Stomach smooth muscle (tissue), 2 donors: ENCODE measurements at regions not wholly inside any gene's neighbourhood (a gene's known extent, or its start where the extent isn't known, plus 50 kb on each side); places are given as distances from the start of the nearest gene placed in this dataset.

Experiments
- H3K27ac ChIP-seq: one replicate; pipeline ENCODE4 v1.7.0; 2013; ENCODE audit warnings: mild to moderate bottlenecking, low read length, inconsistent platforms
- H3K27me3 ChIP-seq, 2 donors: one replicate each; pipeline ENCODE4 v1.7.0; 2013; ENCODE audit warnings: low read length in 2 of 2; ENCODE audit not compliant: insufficient read depth in 2 of 2, control insufficient read depth in 1 of 2
- H3K36me3 ChIP-seq, 2 donors: one replicate each; pipeline ENCODE4 v1.7.0; 2013; ENCODE audit warnings: low read length in 2 of 2; ENCODE audit not compliant: control insufficient read depth in 2 of 2, insufficient read depth in 2 of 2
- H3K4me1 ChIP-seq: one replicate; pipeline ENCODE4 v1.7.0; 2013; ENCODE audit warnings: low read length; ENCODE audit not compliant: control insufficient read depth, insufficient read depth
- H3K4me3 ChIP-seq, 2 donors: one replicate each; pipeline ENCODE4 v1.7.0; 2013; ENCODE audit warnings: low read length in 2 of 2
- H3K9ac ChIP-seq, 2 donors: one replicate each; pipeline ENCODE4 v1.7.0; 2013; ENCODE audit warnings: low read length in 2 of 2, mild to moderate bottlenecking in 1 of 2
- H3K9me3 ChIP-seq, 2 donors: one replicate each; pipeline ENCODE4 v1.7.0; 2013; ENCODE audit warnings: low read length in 2 of 2; ENCODE audit not compliant: control insufficient read depth in 2 of 2
- donor health status: healthy.
- donor health status: Pancreatic carcinoma.

DNA sequence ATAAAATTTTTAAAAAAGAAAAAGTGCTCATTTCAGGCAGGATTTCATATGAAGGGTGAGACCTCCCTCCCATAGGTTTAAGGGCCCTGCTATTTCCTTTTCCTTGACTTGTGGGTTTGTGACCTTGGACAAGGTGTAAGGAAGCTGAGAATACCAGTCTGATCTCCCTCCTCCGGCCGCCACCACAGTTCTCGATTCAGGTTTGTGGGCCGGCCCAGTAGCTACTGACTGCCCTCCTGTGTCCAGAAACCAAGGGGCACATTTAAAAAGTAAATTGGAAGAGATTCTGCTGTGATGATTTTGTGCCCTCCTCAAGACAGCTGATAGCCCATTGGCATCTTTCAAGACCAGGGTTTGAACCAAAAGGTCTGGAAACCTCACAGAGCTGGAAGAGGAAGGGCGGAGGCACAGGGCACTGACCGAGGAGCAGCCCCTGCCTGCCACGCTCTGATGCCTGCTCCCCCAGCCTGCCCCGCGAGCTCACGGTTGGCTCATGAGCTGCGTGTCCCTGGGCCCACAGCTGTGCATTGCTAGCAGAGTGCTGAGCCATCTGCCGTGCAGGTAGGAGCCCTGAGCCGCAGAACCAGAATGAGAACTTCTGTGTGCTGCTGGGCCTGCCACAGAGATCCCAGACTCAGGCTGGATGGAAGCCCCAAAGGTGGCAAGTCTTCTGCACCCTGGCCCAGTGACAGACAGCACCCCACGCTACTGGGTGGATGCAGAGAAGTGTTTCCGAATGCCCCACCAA, 348.7 kb downstream of the NPHP4 start:
- no peak overlapping the region for H3K27ac ChIP-seq
- peaks cover 3 to 4% of the 10 kb centered on the region in 2 donors for H3K27me3 ChIP-seq
- H3K4me1 ChIP-seq = no peaks in the 10 kb centered on the region
- H3K9ac ChIP-seq = no peak overlapping the region
- H3K36me3 ChIP-seq = no peaks in the 10 kb centered on the region
- no peak overlapping the region for H3K4me3 ChIP-seq
- H3K9me3 ChIP-seq = peaks cover 0 to 7% of the 10 kb centered on the region in 2 donors

DNA sequence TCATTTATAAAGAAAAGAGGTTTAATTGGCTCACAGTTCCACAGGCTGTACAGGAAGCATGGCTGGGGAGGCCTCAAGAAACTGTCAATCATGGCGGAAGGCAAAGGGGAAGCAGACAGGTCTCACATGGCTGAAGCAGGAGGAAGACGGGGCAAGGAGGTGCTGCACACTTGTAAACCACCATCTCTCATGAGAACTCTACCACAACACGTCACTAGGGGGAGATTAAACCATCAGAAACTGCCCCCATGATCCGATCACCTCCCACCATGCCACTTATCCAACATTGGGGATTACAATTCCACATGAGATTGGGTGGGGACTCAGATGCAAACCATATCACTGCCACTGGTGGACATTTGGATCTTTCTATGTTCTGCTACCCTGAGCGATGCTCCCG, 351.4 kb downstream of the NPHP4 start:
- Histone ChIP-seq H3K4me1 (no peaks in the 10 kb centered on the region), H3K27ac (no peak overlapping the region), H3K36me3 (no peaks in the 10 kb centered on the region), H3K4me3 (no peak overlapping the region), H3K9ac (no peak overlapping the region), H3K27me3 (peaks cover 3 to 4% of the 10 kb centered on the region in 2 donors), H3K9me3 (peaks cover 0 to 5% of the 10 kb centered on the region in 2 donors)

DNA sequence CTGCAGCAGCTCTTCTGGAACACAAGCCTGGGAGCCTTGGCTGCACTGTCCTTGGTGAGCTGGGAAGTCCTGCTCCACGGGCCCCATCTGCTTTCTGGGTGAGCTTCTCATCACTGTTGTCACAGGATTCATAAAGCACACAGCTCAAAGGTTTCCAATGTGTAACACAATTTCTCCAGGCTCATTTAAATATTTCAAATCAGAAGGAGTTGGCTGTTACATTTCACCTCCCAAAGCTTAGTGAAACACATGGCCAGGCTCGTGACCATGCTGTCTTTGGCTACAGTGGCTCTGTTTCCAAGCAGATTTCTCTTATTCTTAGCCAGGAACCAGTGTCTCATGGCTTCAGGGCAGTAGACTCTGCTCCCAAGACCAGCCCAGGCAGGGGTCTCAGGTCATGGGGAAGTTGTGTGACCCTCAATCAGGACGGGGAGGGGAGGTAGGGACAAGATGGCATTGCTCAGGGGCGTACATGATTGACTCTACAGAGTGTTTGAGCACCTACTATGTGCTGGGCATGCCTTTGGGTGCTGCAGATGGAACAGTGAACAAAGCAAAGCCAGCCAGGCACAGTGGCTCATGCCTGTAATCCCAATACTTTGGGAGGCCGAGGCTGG, 353.0 kb downstream of the NPHP4 start:
- Histone ChIP-seq H3K27ac (no peak overlapping the region), H3K4me3 (no peak overlapping the region), H3K9ac (no peak overlapping the region), H3K36me3 (no peaks in the 10 kb centered on the region), H3K4me1 (no peaks in the 10 kb centered on the region), H3K27me3 (peaks cover 2 to 3% of the 10 kb centered on the region in 2 donors), H3K9me3 (peaks cover 0 to 3% of the 10 kb centered on the region in 2 donors)

DNA sequence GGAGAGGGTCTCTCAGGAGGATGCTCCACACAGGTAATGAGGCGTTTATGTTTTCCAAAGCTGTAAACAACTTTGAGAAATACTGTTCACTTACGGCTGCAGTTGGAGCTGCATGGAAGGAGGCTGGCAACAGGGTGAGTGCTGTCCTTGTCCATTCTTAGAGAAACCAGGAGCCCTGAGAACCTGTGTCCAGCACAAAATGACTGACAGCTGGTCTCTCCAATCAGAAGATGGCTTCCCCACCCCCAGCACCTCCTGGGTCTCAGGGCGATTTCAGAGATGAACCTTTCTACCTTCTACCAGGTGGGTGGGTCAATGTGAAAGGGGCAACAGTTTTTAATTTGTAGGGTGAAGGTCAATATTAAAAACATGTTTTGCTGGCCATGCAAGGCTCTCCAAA, 353.6 kb downstream of the NPHP4 start:
- H3K9me3 ChIP-seq = peaks cover 0 to 3% of the 10 kb centered on the region in 2 donors
- no peak overlapping the region for H3K4me3 ChIP-seq
- H3K27me3 ChIP-seq = peaks cover 2 to 3% of the 10 kb centered on the region in 2 donors
- no peak overlapping the region for H3K9ac ChIP-seq
- no peaks in the 10 kb centered on the region for H3K4me1 ChIP-seq
- H3K36me3 ChIP-seq = no peaks in the 10 kb centered on the region
- no peak overlapping the region for H3K27ac ChIP-seq

DNA sequence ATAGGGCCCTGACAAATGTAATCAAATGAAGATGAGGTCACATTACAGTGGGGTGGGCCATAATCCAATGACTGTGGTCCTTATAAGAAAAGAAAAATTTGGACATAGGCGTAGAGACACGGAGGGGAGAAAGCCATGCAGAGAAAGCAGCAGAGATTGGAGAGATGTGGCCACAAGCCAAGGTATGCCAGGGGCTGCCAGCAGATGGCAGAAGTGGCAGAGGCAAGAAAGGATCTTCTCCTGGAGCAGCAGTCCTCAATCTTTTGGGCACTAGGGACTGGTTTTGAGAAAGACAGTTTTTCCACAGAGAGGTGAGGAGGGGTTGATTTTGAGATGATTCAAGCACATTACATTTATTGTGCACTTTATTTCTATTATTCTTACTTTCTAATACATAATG, 355.1 kb downstream of the NPHP4 start:
- Histone ChIP-seq H3K4me3 (no peak overlapping the region), H3K9ac (no peak overlapping the region), H3K27ac (no peak overlapping the region), H3K27me3 (peaks cover 2 to 3% of the 10 kb centered on the region in 2 donors), H3K36me3 (no peaks in the 10 kb centered on the region), H3K4me1 (no peaks in the 10 kb centered on the region), H3K9me3 (peaks cover 0 to 3% of the 10 kb centered on the region in 2 donors)

DNA sequence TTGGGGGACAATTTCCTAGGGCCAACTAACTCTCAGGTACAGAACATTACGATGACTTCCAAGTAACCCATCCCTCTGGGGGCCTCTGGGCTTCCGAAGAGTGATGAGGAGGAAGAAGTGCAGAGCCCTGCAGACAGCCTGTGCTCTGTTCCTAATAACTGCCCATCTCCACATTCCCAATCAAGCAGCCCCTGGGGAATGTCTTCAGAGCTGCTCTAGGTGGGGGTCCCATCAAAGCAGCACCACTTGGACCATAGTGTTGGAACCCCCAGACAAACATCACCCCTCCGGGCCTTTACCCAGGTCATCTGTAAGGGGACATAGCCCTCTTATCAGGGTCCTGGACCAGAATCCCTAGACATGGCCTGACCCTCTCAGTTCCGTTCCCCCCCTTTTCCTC, 357.3 kb downstream of the NPHP4 start:
- H3K27ac ChIP-seq = no peak overlapping the region
- no peaks in the 10 kb centered on the region for H3K27me3 ChIP-seq
- peaks cover 0 to 3% of the 10 kb centered on the region in 2 donors for H3K9me3 ChIP-seq
- no peak overlapping the region for H3K9ac ChIP-seq
- no peaks in the 10 kb centered on the region for H3K4me1 ChIP-seq
- H3K4me3 ChIP-seq = no peak overlapping the region
- no peaks in the 10 kb centered on the region for H3K36me3 ChIP-seq

DNA sequence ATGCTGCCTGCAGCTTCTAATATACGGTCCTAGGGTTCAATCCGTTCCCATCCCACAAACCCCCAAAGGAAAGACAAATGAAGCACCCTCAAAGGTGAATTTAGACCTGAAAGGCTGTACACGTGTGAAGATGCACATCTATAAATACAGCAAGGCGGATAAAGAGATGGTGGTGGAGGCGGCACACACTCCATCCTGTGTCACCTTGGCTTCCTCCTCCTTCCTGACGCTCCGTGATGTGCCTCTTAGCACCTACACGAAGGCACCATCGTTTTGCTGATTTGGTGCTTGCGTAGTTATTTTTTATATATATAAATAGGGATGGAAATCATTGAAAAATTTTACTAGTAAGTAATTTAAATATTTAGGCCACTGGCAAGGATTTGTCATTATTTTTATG, 359.4 kb downstream of the NPHP4 start:
- Histone ChIP-seq H3K4me1 (no peaks in the 10 kb centered on the region), H3K27ac (no peak overlapping the region), H3K27me3 (no peaks in the 10 kb centered on the region), H3K36me3 (no peaks in the 10 kb centered on the region), H3K4me3 (no peak overlapping the region), H3K9me3 (peaks cover 0 to 3% of the 10 kb centered on the region in 2 donors), H3K9ac (no peak overlapping the region)

DNA sequence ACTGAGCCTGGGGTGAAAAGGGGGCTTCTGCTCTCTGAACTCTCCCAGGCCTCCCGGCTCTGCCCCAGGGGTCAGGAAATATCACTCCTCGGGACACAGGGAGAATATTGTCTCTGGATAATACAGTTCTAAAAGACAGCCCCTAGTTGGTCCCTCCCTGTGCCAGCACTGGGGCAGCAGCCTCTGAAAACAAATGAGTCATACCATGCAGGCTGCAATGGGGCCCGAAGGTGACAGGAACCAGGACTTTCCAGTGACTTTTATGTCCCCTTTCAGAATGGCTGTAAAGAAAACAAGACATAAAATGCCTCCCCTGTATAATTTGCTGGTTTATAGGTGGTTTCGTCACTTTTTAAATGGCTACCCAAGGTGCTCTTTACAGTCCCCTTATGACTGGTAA, 360.0 kb downstream of the NPHP4 start:
- H3K4me1 ChIP-seq = no peaks in the 10 kb centered on the region
- H3K27me3 ChIP-seq = no peaks in the 10 kb centered on the region
- no peak overlapping the region for H3K9ac ChIP-seq
- H3K4me3 ChIP-seq = no peak overlapping the region
- no peaks in the 10 kb centered on the region for H3K36me3 ChIP-seq
- H3K27ac ChIP-seq = no peak overlapping the region
- H3K9me3 ChIP-seq = peaks cover 0 to 3% of the 10 kb centered on the region in 2 donors

DNA sequence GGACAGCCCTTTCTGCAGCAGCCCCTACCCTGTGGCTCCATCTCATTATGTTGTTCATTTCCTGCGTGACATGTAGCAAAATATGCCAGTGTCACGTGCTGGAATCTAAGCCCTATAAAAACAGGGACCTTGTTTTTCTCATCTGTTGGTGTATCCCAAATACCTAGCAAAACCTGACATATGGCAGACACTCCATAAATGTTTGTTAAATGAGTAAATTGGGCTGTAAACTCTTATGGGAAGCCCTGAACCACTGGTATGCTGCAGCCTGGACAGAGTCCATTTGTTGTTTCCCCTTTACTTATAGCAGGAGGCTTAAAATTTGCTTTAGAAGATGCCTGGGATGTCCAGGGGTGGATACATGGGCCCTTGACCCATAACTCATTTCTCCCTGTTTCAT, 363.8 kb downstream of the NPHP4 start:
- Histone ChIP-seq H3K4me3 (no peak overlapping the region), H3K27ac (no peak overlapping the region)

DNA sequence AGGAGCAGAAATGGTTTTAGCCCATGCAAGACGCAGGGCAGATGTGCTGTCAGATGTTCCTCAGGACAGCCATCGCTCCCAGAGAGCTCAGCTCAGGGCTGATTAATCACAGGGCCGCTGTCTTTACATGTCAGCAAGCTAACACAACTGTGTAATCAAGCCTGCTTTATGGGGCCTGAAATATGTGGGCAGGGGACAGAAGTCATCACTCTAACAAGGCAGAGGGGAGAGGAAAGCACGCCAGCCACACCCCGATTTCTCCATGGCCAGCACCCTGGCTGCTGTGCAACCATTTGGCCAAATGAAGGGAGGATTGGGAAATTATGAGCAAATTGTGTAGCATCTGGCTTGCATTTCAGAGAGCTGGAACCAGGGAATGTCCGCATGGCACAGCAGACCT, 368.8 kb downstream of the NPHP4 start:
- Histone ChIP-seq H3K36me3 (no peaks in the 10 kb centered on the region), H3K9ac (no peak overlapping the region), H3K4me1 (no peaks in the 10 kb centered on the region), H3K4me3 (no peak overlapping the region), H3K27me3 (peaks cover 4 to 7% of the 10 kb centered on the region in 2 donors), H3K9me3 (no peaks in the 10 kb centered on the region), H3K27ac (no peak overlapping the region)

More for the DNA sequence above, 363.8 kb downstream of the NPHP4 start:
- Histone ChIP-seq H3K9ac (no peak overlapping the region), H3K27me3 (peaks cover 0 to 4% of the 10 kb centered on the region in 2 donors), H3K4me1 (no peaks in the 10 kb centered on the region), H3K9me3 (no peaks in the 10 kb centered on the region), H3K36me3 (no peaks in the 10 kb centered on the region)

DNA sequence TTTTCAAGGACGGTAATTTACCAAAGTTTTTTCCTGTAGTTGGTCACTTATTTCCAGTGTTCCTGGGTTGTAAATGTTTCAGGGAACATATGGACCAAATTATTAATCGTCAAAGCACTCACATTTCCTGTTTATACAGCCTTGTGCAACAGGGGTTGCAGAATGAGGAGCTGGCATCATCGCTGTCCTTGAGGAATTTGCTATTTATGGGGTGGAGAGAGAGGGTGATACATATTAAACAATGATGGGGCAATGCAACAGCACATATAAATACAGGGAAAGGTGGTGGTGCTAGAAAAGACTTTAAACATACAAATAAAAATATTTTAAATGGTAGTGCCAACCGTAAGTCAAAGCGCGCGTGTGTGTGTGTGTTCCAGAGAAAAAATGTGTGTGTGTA, 369.8 kb downstream of the NPHP4 start:
- Histone ChIP-seq H3K36me3 (no peaks in the 10 kb centered on the region), H3K9me3 (no peaks in the 10 kb centered on the region), H3K4me1 (no peaks in the 10 kb centered on the region), H3K27ac (no peak overlapping the region), H3K9ac (no peak overlapping the region), H3K27me3 (peaks cover 4 to 7% of the 10 kb centered on the region in 2 donors), H3K4me3 (no peak overlapping the region)
